NCI-H1092 treated with DMSO at 0.1 percent for 48 hours (cell line): ENCODE measurements at regions not wholly inside any gene's neighbourhood (a gene's known extent, or its start where the extent isn't known, plus 50 kb on each side); places are given as distances from the start of the nearest gene placed in this dataset.
"Not testable (repeated sequence)": the region's sequence is repeated elsewhere in the genome, so short reads cannot be mapped to it uniquely, and the experiment has no call there.

Source experiments
- DNase-seq: peaks from one replicate; lab custom pipeline; 2025; lab: John Stamatoyannopoulos, UW

DNA sequence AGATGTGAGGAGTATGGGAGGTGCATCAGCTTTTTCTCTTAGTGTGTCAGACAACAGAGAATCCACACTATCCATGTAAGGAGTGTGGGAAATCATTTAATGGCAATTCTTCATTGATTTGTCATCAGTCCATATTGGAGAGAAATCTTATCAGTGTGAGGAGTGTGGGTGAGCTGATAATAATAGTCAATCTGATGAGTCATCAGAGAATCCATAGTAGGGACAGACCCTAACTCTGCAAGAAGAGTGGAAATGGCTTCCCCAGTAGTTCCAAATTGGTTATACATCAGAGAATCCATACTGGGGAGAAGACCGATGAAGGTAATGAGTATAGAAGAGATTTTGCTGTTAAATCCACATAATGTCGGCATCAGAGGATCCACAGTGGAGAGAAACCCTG lies 150.5 kb upstream of the THUMPD2 start:
- DNase-seq = no peak

DNA sequence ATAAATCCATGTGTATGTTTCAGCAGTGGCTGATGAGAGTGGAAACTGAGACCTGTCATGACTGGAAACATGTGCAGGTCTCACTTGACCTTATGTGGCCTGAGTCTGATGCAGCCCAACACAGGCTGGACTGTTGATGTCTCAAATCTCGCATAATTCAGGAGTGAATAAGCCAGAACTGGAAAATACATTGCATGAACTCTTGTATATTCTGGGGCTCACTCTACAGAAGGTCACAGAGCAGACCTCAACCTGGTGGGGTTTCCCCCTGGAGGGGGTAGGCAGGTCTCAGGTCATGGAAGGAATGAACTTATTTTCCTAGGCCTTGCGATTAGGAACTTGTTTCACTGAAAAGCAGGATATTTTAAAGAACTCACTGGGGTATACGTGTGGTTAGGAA lies 146.3 kb upstream of the THUMPD2 start:
- DNase-seq = no peak

GRCh38 chr2:39923455-39923854 lies 144.4 kb upstream of the THUMPD2 start:
- no peak for DNase-seq

GRCh38 chr2:39922679-39923405 lies 143.8 kb upstream of the THUMPD2 start:
- DNase-seq = no peak

GRCh38 chr2:39920307-39920801 lies 141.3 kb upstream of the THUMPD2 start:
- no peak for DNase-seq

DNA sequence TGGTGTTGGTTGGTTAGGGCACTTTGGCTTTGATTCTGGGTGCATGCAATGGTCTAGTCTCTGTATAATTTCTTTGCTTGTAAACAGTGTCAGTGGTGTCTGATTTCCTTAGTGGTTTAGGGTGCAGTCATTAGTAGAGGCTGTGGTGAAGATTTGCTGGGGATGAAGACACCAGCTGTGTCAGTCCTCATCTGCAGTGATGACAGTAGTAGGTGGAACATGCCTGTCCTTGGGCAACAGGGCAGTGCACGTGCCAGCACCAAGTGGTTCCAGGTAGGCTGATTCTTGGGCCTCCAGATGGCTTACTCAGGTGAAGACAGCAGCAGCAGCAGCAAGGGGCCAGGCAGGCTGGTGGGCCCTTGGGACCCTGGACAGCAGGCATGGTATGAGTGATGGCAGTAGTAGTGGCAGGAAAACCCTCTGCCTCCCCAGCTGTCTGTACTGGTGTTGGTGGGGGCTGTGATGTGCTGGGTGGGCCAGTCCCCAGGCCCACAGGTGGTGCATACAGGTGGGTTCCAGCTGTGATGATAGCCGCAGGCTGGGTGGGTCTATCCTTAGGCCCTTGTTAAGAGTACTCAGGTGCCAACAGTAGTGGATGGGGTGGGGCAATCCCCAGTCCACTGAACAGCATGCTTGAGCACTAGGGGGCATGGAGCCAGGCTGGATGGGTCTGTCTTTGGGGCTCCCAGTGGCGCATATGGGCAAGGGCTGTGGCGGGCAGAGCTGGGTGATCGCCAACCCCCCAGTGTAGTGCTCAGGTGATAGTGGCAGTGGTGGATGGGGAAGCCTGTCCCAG lies 140.7 kb upstream of the THUMPD2 start:
- DNase-seq = no peak

DNA sequence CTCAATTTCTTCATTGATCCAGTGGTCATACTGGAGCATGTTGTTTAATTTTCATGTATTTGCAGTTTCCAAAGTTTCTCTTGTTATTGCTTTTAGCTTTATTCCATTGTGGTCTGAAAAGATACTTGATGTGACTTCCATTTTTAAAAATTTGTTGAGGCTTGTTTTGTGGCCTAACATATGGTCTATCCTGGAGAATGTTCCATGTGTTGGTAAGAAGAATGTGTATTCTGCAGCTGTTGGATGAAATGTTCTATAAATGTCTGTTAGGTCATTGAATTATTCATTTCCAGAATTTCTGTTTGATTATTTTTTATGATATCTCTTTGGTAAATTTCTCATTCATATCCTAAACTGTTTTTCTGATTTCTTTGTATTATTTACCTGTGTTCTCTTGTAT lies 139.8 kb upstream of the THUMPD2 start:
- DNase-seq = no peak

DNA sequence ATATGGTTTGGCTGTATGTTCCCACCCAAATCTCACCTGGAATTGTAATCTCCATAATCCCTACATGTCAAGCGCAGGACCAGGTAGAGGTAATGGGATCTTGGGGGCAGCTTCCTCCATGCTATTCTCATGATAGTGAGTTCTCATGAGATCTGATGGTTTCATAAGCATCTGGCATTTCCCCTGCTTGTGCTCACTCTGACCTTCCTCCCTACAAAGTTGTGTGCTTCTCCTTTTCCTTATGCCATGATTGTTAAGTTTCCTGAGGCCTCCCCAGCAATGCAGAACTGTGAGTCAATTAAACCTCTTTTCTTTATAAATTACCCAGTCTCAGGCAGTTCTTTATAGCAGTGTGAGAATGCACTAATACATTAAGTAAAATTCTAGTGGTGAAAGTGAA lies 138.3 kb upstream of the THUMPD2 start:
- DNase-seq = not testable (repeated sequence)

- DNase-seq = no peak
Measured at GRCh38 chr2:39914949-39915348, 135.9 kb upstream of the THUMPD2 start.

DNA sequence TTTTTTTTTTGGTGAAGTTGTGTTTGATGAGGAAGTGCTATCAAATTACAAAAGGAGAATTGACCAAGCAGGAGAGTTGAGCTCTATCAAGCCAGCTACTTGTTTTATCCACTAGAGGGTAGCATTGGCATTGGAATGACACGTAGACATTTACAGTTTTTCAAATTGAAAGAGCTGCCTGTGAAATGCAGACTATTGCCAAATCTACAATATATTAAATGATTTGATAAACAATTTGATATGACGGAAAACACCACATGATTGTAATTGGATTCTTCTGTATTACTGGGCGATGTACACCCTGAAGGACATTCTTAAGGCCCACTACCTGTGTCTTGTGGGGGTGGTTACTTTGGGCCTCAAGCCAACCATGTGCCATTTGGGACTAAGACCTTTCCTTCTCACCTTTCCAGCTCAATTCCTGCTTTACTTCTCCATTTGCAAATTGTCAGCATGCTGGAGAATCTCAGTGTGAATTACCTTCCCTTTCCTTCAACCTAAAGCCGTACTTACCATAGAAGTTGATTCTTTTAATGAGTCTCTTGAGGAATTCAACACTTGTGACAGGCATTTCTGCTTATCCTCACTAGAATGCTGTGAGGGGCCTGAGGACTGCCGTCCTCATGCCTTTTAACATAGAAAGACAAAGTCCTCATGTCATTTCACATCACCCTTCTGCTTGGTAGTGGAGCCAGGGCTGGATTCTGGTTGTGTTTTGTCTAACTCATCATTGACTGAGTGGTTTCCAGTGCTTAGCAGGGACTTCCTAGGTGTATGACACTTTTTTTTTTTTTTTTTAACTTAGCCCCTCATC lies 134.8 kb upstream of the THUMPD2 start:
- peak; percentile 58 for DNase-seq

DNA sequence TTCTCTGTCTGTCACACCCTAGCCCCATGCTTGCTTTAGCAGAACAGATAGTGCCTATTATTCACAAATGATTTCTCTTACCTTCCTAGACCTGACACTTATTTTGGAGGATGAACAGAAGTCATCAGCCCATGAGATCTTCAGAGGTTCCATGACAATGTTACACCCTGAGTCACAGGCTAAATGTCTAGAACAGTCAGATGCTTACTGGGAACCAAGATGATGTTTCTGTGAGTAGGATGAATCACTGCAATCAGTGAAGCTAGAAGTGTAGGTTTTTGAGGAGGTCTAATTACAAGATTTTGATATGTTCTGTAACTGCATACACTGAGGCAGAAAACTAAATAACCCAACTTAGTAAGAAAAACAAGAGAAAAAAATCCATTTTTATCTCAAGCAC lies 123.0 kb upstream of the THUMPD2 start:
- no peak for DNase-seq

GRCh38 chr2:39898934-39899333 lies 119.9 kb upstream of the THUMPD2 start:
- DNase-seq = no peak

DNA sequence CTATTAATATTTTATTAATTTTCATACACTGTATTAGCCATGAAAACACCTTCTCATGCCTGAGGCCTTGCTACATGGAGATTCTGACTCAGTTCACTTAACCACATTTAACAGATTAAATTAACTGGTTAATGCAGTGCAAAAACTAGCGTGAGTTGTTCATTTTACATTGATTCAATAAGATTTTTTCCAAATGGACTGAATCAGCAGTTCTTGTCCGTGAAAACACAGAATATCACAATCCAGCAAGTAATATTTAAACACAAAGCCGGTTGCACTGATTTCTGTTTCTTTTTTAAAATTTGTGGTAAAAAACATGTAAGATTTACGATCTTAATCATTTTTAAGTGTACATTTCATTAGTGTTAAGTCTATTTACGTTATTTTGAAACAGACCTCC lies 118.2 kb upstream of the THUMPD2 start:
- DNase-seq = no peak

- DNase-seq = no peak
Measured at GRCh38 chr2:39894082-39894481, 115.0 kb upstream of the THUMPD2 start.

GRCh38 chr2:39893616-39894015 lies 114.6 kb upstream of the THUMPD2 start:
- no peak for DNase-seq

DNA sequence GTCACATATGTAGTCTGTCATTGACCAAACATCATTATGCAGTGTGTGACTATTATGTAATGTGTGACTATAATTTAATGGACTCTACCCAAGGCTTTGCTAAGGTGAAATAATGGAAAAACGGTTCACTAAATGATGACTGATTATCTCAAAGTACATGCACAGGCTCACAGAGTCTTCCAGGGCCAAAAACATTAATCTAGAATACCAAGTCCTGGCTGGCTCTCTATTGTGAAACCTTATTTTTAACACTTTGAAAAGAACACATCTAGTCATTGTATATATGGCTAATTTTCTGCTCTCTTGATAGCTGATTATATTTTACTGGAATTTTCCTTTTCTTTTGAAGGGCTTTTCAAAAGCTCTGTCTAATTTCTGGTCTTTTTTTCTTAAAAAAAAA lies 102.9 kb upstream of the THUMPD2 start:
- DNase-seq = no peak

- DNase-seq = no peak
Measured at GRCh38 chr2:39881494-39881893, 102.4 kb upstream of the THUMPD2 start.

DNA sequence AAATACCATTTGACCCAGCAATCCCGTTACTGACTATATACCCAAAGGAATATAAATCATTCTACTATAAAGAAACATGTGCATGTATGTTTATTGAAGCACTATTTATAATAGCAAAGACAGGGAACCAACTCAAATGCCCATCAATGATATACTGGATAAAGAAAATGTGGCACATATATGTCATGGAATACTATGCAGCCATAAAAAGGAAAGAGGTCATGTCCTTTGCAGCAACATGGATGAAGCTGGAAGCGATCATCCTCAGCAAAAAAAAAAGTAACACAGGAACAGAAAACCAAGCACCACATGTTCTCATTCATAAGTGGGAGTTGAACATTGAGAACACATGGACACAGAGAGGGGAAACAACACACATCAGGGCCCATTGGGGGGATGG lies 99.9 kb upstream of the THUMPD2 start:
- not testable (repeated sequence) for DNase-seq

GRCh38 chr2:39875914-39876267 lies 96.8 kb upstream of the THUMPD2 start:
- no peak for DNase-seq

GRCh38 chr2:39875182-39875913 lies 96.3 kb upstream of the THUMPD2 start:
- no peak for DNase-seq

DNA sequence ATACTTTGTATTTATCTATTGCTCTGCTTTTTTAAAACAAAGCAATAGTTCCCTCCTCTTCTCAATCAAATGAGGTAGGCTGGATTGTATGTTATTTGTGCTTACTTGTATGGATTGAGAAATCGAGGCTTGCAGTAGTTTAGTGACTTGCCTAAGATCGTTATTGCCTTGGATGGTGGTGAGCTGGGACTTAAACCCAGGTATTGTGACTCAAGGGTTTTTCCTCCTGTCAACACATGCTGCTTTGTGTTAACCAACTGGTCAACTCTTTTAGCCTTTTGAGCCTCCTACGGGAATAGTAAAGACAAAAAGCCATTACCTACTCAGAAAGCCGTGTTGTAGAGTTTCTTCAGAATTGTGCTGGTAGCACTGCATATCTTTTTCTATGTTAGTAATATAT lies 95.2 kb upstream of the THUMPD2 start:
- no peak for DNase-seq

- DNase-seq = no peak
Measured at GRCh38 chr2:39873586-39873985, 94.5 kb upstream of the THUMPD2 start.
